Common myeloid progenitor, CD34-positive (primary cell): ENCODE measurements at regions not wholly inside any gene's neighbourhood (a gene's known extent, or its start where the extent isn't known, plus 50 kb on each side); places are given as distances from the start of the nearest gene placed in this dataset.
"Not testable (repeated sequence)": the region's sequence is repeated elsewhere in the genome, so short reads cannot be mapped to it uniquely, and the experiment has no call there.

ENCODE experiments used
- CTCF ChIA-PET: fragments of 350-600 bp; sonication (Branson Sonifier 250); formaldehyde crosslinking; loops from one replicate; lab custom pipeline; 2021; ENCODE audit warnings: antibody characterized with exemption; lab: Charles Lee
- POLR2A ChIA-PET: fragments of 350-600 bp; sonication (Branson Sonifier 250); formaldehyde crosslinking; loops from one replicate; lab custom pipeline; 2021; ENCODE audit warnings: antibody characterized with exemption; lab: Charles Lee
- DNase-seq, 3 donors: peaks; one replicate each; pipeline versions ENCODE4 v3.0.0 to v3.0.0-alpha.2; 2013
- H3K27ac ChIP-seq, 2 experiments: 1 replicate in 1 of 2; 2 replicates in 1 of 2; pipeline ENCODE4 v1.7.0; 2013; ENCODE audit warnings: inconsistent platforms in 2 of 2, low read length in 2 of 2, mild to moderate bottlenecking in 2 of 2, low read depth in 1 of 2, moderate library complexity in 1 of 2; ENCODE audit not compliant: severe bottlenecking in 2 of 2, insufficient read depth in 1 of 2, poor library complexity in 1 of 2
- H3K27me3 ChIP-seq, 5 experiments: replicated peaks in 2 of 5; 1 replicate in 3 of 5; 2 replicates in 2 of 5; pipeline versions ENCODE4 v1.6.1 to v1.7.0; 2013; ENCODE audit warnings: low read length in 4 of 5, mild to moderate bottlenecking in 2 of 5, moderate library complexity in 2 of 5, inconsistent platforms in 1 of 5; ENCODE audit not compliant: insufficient read depth in 5 of 5, control insufficient read depth in 4 of 5
- H3K36me3 ChIP-seq, 4 experiments: 1 replicate in 2 of 4; 2 replicates in 2 of 4; pipeline versions ENCODE4 v1.6.1 to v1.7.0; 2013; ENCODE audit warnings: low read length in 3 of 4, control low read depth in 1 of 4, mild to moderate bottlenecking in 1 of 4; ENCODE audit not compliant: control insufficient read depth in 4 of 4, insufficient read depth in 4 of 4
- H3K4me1 ChIP-seq, 4 experiments: 1 replicate in 3 of 4; 2 replicates in 1 of 4; pipeline versions ENCODE4 v1.6.1 to v1.7.1; 2013; ENCODE audit warnings: low read length in 3 of 4, mild to moderate bottlenecking in 3 of 4, control low read depth in 1 of 4, inconsistent platforms in 1 of 4, moderate library complexity in 1 of 4; ENCODE audit not compliant: control insufficient read depth in 4 of 4, insufficient read depth in 4 of 4; ENCODE audit errors: control extremely low read depth in 1 of 4
- H3K4me3 ChIP-seq, 7 experiments: 1 replicate in 4 of 7; 2 replicates in 3 of 7; pipeline versions ENCODE4 v1.5.1 to v1.7.0; 2013; ENCODE audit warnings: mild to moderate bottlenecking in 7 of 7, low read length in 6 of 7, moderate library complexity in 6 of 7, inconsistent platforms in 2 of 7, low read depth in 2 of 7, control low read depth in 1 of 7; ENCODE audit not compliant: insufficient read depth in 4 of 7, control insufficient read depth in 1 of 7; ENCODE audit errors: extremely low read depth in 1 of 7
- H3K9me3 ChIP-seq, 5 experiments: 1 replicate in 4 of 5; 2 replicates in 1 of 5; pipeline versions ENCODE4 v1.6.1 to v1.7.1; 2013; ENCODE audit warnings: low read length in 4 of 5, mild to moderate bottlenecking in 2 of 5, inconsistent platforms in 1 of 5, low read depth in 1 of 5, moderate library complexity in 1 of 5; ENCODE audit not compliant: control insufficient read depth in 4 of 5, insufficient read depth in 2 of 5; ENCODE audit errors: control extremely low read depth in 1 of 5
- WGBS: methylation state at CpG from one replicate; pipeline ENCODE4 v1.1.5; 2013; ENCODE audit not compliant: insufficient coverage; 5-methylcytosine and 5-hydroxymethylcytosine counted together

- H3K4me3 ChIP-seq, DNase-seq, H3K4me1 ChIP-seq, H3K27ac ChIP-seq, H3K27me3 ChIP-seq, CTCF ChIA-PET, H3K36me3 ChIP-seq, POLR2A ChIA-PET: not testable (repeated sequence)
- peaks cover 0 to 14% (median 3%) of the 10 kb centered on the region in 5 experiments for H3K9me3 ChIP-seq
- 98% methylated on average over 8 of the region's 10 CpGs for WGBS
Measured at GRCh38 chr15:49732109-49732508, 111.3 kb downstream of the DTWD1 start.

GRCh38 chr15:49734089-49734488, 113.2 kb downstream of the DTWD1 start:
- H3K36me3 ChIP-seq, DNase-seq, H3K4me3 ChIP-seq, H3K4me1 ChIP-seq, POLR2A ChIA-PET, H3K27me3 ChIP-seq, H3K27ac ChIP-seq, CTCF ChIA-PET: not testable (repeated sequence)
- H3K9me3 ChIP-seq, result peaks cover 0 to 13% (median 2%) of the 10 kb centered on the region in 5 experiments
- 100% methylated on average over 1 of the region's 1 CpG for WGBS

- Histone ChIP-seq H3K4me1 (no peaks in the 10 kb centered on the region), H3K4me3 (no peak overlapping the region), H3K27ac (no peak overlapping the region), H3K9me3 (peaks cover 0 to 13% (median 2%) of the 10 kb centered on the region in 5 experiments), H3K36me3 (no peaks in the 10 kb centered on the region), H3K27me3 (no peaks in the 10 kb centered on the region)
- ChIA-PET POLR2A (no interaction called here), CTCF (no interaction called here)
- DNase-seq, result no peak
- 88% methylated on average over 4 of the region's 4 CpGs for WGBS
Measured at GRCh38 chr15:49734831-49735508, 114.1 kb downstream of the DTWD1 start.

GRCh38 chr15:49737127-49737526, 116.3 kb downstream of the DTWD1 start:
- Histone ChIP-seq H3K4me3 (no peak overlapping the region), H3K4me1 (no peaks in the 10 kb centered on the region), H3K27ac (no peak overlapping the region), H3K9me3 (peaks cover 0 to 10% (median 0%) of the 10 kb centered on the region in 5 experiments), H3K27me3 (no peaks in the 10 kb centered on the region), H3K36me3 (no peaks in the 10 kb centered on the region)
- CTCF ChIA-PET, result no interaction called here
- DNase-seq, result no peak
- POLR2A ChIA-PET, result no interaction called here

GRCh38 chr15:49741712-49742111, 120.9 kb downstream of the DTWD1 start:
- Histone ChIP-seq H3K27ac (no peak overlapping the region), H3K27me3 (no peaks in the 10 kb centered on the region), H3K4me1 (no peaks in the 10 kb centered on the region), H3K9me3 (peaks cover 0 to 2% (median 0%) of the 10 kb centered on the region in 5 experiments), H3K36me3 (no peaks in the 10 kb centered on the region), H3K4me3 (no peak overlapping the region)
- ChIA-PET POLR2A (no interaction called here), CTCF (no interaction called here)
- no peak for DNase-seq

- H3K27ac ChIP-seq, result no peak overlapping the region
- H3K36me3 ChIP-seq, result no peaks in the 10 kb centered on the region
- ChIA-PET CTCF (no interaction called here), POLR2A (no interaction called here)
- DNase-seq, result no peak
- H3K4me3 ChIP-seq, result no peak overlapping the region
- no peaks in the 10 kb centered on the region for H3K27me3 ChIP-seq
- 100% methylated on average over 2 of the region's 3 CpGs for WGBS
- no peaks in the 10 kb centered on the region for H3K4me1 ChIP-seq
- H3K9me3 ChIP-seq, result no peaks in the 10 kb centered on the region
Measured at GRCh38 chr15:49742381-49742780, 121.5 kb downstream of the DTWD1 start.

GRCh38 chr15:49747340-49747739, 126.5 kb downstream of the DTWD1 start:
- Histone ChIP-seq H3K4me3 (no peak overlapping the region), H3K9me3 (no peaks in the 10 kb centered on the region), H3K27me3 (no peaks in the 10 kb centered on the region), H3K4me1 (no peaks in the 10 kb centered on the region), H3K36me3 (no peaks in the 10 kb centered on the region), H3K27ac (no peak overlapping the region)
- WGBS, result 100% methylated on average over 1 of the region's 1 CpG
- POLR2A ChIA-PET, result no interaction called here
- DNase-seq, result no peak
- CTCF ChIA-PET, result interaction anchor here (1.3 kb wide), 1 partner anchor 25 kb away, joined by 3 read pairs; no protein-coding TSS in a partner anchor
